IPS DF 19.7 (cell line): ENCODE measurements at regions not wholly inside any gene's neighbourhood (a gene's known extent, or its start where the extent isn't known, plus 50 kb on each side); places are given as distances from the start of the nearest gene placed in this dataset.

ENCODE experiments used
- DNase-seq: peaks from one replicate; pipeline ENCODE4 v3.0.0-alpha.2; 2013; ENCODE audit warnings: low read depth, low spot score

GRCh38 chr3:124401843-124402242, 328.4 kb upstream of the UMPS start:
- no peak for DNase-seq

GRCh38 chr3:124402791-124403190, 327.5 kb upstream of the UMPS start:
- DNase-seq = no peak

GRCh38 chr3:124404621-124405020, 325.6 kb upstream of the UMPS start:
- no peak for DNase-seq

GRCh38 chr3:124407260-124407659, 323.0 kb upstream of the UMPS start:
- DNase-seq = no peak

- DNase-seq = no peak
Observed at GRCh38 chr3:124409650-124410275, 320.5 kb upstream of the UMPS start.

- DNase-seq = no peak
Observed at GRCh38 chr3:124410471-124410870, 319.8 kb upstream of the UMPS start.

- DNase-seq = no peak
Observed at GRCh38 chr3:124411728-124412127, 318.5 kb upstream of the UMPS start.

GRCh38 chr3:124412644-124413043, 317.6 kb upstream of the UMPS start:
- no peak for DNase-seq

- DNase-seq = no peak
Observed at GRCh38 chr3:124413393-124413792, 316.9 kb upstream of the UMPS start.

GRCh38 chr3:124413989-124414598, 316.2 kb upstream of the UMPS start:
- DNase-seq = no peak

- no peak for DNase-seq
Observed at GRCh38 chr3:124415446-124415960, 314.7 kb upstream of the UMPS start.

GRCh38 chr3:124419303-124419702, 310.9 kb upstream of the UMPS start:
- no peak for DNase-seq

GRCh38 chr3:124420392-124420791, 309.9 kb upstream of the UMPS start:
- no peak for DNase-seq

GRCh38 chr3:124422805-124423204, 307.4 kb upstream of the UMPS start:
- no peak for DNase-seq

- DNase-seq = no peak
Observed at GRCh38 chr3:124424396-124424795, 305.9 kb upstream of the UMPS start.

GRCh38 chr3:124425972-124426371, 304.3 kb upstream of the UMPS start:
- no peak for DNase-seq

- no peak for DNase-seq
Observed at GRCh38 chr3:124428372-124429128, 301.7 kb upstream of the UMPS start.

GRCh38 chr3:124429129-124429815, 301.0 kb upstream of the UMPS start:
- DNase-seq = no peak

- no peak for DNase-seq
Observed at GRCh38 chr3:124431331-124431994, 298.8 kb upstream of the UMPS start.

- DNase-seq = no peak
Observed at GRCh38 chr3:124434176-124434575, 296.1 kb upstream of the UMPS start.

GRCh38 chr3:124435467-124435866, 294.8 kb upstream of the UMPS start:
- no peak for DNase-seq

GRCh38 chr3:124438813-124439212, 291.4 kb upstream of the UMPS start:
- no peak for DNase-seq
